ENCODE measurements at regions not wholly inside any gene's neighbourhood (a gene's known extent, or its start where the extent isn't known, plus 50 kb on each side); places are given as distances from the start of the nearest gene placed in this dataset.
"Not testable (repeated sequence)": the region's sequence is repeated elsewhere in the genome, so short reads cannot be mapped to it uniquely, and the experiment has no call there.

DNA sequence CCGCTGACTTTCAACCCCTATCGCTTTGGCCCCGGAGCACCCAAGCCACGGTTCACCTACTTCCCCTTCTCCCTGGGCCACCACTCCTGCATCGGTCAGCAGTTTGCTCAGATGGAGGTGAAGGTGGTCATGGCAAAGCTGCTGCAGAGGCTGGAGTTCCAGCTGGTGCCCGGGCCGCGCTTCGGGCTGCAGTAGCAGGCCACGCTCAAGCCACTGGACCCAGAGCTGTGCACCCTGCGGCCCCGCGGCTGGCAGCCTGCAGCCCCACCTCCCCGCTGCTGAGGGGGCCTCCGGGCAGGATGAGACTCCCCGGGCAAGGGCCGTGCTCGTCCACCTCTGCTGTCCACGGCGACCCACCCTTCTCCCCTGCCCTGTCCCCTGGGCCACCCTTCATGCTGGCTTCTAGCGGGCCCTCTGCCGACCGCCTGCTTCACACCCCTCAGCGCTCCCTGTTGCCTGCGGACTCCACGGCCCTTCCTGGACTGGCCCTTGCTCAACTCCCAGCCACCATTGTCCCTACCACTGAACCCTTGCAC is 92.2 kb upstream of the TRABD2B start:
- no peak overlapping the region for H3K27ac ChIP-seq
- DNase-seq (ENCODE audit: low read depth, low spot score), result no peak

DNA sequence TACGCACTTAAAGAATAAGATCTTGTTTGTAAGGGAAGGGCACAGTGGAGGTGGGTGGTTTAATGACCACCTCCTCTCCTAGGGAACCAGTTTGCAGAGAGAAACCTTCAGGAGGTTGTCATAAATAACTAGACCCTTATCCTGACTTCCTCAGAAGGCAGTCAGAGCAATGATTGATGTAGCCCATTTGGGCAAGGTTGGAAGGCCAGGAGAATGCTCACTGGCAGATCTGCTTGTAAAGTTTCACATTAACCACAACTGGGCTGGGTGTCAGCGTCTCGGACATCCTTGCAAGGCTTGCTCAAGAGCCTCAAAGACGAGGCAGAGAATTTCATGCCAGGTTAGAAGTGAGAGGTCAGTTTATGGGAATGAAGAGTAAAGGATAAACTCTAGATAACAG is 87.6 kb upstream of the TRABD2B start:
- DNase-seq (ENCODE audit: low read depth, low spot score), result no peak
- no peak overlapping the region for H3K27ac ChIP-seq

DNA sequence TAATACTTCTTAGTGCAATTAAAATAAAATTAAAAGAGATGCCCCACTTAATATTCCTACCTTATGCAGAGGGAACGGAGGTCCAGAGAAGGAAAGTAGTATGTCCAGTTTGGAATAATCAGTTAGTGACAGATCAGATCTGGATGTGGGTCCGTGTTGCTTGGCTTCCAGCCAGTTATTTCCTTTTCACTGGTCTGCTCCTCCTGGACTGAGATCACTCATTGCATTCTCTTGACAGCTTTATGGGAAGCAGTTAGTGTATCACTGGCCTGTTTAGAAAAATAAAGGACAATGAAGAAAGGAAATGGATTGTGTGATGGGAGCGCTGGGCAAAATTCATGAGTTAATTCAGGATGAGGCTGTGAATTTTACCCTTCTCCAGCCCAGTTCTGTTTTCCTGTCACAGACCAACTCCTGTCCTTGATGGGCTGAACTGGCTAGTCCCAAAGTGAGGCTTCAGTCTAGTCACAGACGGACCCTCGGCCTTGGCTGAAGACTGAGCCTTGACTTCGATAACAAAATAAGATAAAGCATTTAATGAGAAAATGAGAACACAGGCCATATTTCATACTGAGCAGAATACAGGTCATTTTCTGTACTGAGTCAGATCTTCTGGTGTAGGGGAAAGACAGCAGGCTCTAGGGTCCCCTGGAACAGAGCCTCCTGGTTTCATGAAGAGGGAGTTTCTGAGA is 85.2 kb upstream of the TRABD2B start:
- H3K27ac ChIP-seq, result no peak overlapping the region

DNA sequence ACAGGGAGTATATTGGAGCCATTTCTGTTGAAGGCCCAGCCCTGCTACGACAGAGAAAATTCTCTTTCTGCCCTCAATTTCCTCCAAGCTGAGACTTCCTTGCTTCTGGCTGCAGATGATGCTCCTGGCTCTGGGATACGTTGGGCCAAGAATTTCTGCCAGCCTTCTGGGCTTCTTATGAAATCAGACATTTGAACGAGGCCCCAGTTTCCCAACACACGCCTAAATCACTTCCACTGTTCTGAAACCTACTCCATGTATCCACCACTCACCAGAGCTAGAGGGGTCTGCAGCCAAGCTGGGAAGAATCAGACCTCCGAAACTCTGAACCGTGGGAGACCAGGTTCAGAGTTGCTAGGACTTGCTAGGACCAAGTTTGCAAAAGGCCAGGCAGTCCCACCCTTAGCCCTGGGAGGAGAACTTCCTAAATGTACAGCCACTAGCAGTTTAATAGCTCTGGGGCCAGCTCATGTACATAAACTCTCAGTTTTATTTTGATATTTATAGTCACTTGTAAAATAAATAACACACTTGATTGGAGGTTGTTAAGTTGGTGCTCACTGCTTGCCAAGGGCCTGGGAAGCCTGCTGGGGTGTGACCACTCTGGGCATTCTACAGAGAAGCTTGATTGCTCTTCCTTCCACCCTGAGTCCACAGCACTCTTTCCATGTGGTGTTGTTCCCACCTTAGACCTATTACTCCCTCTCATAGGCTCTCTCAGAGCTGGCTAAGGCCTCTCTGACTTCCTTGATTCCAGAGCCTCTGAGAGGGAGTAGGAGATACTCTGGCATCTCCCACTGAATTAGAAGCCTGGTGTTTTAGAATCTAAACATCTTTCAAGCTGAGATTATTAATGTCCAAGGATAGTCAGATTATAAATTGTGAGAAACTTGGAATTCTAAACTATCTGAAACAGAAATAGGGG is 83.4 kb upstream of the TRABD2B start:
- no peak for DNase-seq (ENCODE audit: low read depth, low spot score)
- no peak overlapping the region for H3K27ac ChIP-seq

More for the DNA sequence above, 85.2 kb upstream of the TRABD2B start:
- DNase-seq (ENCODE audit: low read depth, low spot score), result no peak

DNA sequence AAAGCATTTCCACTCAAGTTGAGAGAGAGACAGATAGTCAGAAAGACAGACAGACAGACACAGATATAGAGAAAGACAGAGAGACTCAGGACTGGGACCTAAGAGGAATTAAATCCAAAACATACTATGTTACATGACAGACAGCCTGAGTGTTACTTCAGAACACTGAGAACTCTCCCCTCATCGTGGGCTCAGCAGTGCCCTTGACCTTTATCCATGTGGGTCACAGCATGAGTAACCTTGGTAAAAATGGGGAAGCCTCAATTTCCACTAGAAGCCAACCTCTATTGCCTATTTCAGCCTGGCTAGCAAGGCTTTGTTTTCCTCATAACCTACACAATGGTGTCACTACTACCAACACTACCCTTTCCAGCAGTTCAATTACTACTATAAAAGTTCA is 81.9 kb upstream of the TRABD2B start:
- H3K27ac ChIP-seq, result no peak overlapping the region
- no peak for DNase-seq (ENCODE audit: low read depth, low spot score)

DNA sequence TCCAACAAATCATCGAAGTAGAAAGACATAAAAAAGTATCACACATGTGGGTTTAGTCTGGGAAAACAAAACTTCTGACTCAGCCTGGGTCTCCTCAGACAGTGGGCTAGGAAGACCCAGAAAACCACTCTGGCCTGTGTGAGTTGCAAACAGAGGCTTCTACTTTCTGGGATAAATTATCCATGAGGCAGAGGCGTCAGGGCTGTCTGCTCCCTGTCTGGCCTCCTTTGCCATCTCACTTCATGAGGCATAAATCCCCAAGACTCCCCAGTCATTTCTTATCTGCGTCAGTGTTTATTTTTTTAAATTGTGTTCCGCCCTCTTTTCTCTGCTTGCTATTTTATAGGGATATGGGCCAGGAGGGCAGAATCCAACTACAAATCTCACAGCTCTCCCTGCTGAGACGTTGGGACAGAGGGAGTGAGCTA is 80.6 kb upstream of the TRABD2B start:
- no peak for DNase-seq (ENCODE audit: low read depth, low spot score)

DNA sequence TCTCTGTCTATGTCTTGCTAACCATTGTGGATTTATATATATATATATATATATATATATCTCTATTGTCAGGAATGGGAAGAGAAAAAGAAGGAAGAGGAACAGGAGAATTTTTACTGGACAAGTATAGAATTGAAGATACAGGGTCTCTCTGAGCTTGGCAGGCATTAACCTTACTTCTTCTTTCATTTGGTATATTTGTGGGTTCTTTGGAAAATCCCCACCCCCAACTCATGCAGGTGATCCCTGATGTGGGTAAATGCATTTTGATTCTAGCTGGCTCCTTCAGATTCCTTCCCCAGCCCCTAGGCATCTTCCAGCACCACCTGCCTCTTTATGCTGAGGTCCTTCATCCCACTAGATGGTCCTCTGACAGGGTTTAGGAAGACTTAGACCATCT is 78.8 kb upstream of the TRABD2B start:
- no peak overlapping the region for H3K27ac ChIP-seq
- no peak for DNase-seq (ENCODE audit: low read depth, low spot score)

More for the DNA sequence above, 80.6 kb upstream of the TRABD2B start:
- H3K27ac ChIP-seq, result no peak overlapping the region

DNA sequence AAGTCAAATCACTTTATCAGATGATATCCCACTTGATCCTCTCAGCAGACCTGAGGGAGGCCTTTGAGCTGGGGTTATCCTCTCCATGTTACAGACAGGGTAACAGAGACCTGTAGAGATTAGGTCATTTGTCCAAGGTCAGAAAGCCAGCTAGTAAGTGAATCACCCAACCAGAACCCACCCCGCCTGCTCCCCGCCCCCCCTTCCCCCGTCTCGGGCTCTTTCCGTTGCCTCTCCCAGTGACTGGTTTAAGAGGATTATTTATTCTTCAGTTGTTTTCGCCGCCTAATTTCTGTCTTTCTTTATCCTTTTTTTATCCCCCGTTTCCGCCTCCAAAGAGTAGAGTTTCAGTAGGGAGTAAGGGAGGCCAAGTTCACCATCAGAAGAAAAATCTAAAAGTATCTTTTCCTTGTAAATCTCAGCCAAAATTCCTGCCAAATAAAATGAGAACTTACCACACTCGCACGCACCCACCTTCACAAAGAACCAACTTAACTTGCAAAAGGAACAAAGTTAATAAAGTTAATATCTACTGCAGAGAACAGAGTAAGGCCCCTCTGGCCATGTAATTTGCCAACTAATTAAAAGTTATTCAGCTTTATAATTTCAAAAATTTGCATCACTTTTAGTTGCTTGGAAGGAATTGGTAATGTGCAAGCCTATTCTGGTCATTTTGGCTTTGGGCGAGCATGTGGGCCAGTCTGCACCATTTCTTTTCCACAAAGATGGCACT is 76.8 kb upstream of the TRABD2B start:
- no peak overlapping the region for H3K27ac ChIP-seq
- no peak for DNase-seq (ENCODE audit: low read depth, low spot score)

DNA sequence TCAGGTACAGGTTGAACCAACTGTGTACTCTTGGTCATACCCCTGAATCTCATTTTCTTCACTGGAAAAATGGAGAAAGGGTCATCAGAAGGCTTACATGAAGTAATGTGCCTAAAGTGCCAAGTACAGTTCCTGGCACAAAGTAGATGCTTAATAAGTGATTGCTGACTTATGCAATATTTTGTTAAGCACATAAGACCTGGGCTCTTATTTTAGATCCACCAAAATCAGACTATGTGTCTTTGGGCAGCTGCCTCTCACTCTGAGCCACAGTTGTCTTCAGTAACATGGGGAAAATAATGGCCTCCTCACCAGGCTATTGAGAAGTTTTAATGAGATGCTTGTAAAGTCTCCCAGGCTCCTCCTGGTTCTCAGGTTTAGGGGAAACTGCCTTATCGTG is 74.3 kb upstream of the TRABD2B start:
- H3K27ac ChIP-seq, result no peak overlapping the region
- DNase-seq (ENCODE audit: low read depth, low spot score), result no peak

DNA sequence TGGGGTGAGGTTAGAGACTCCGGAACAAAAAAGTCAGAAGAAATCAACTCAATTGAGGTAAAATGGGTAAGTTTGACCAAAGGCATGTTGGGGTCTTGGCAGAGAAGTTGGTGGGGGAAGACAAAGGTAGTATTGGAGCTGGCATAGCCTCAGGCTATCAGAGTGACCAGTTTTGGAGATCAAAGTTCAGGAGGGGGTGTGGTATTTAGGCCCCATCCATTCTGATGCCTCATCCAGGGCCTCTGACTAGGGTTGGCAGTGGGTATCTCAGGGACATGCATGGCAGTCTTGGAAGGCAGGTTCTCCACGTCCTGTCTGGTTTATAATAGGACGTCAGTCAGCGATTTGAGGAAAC is 73.2 kb upstream of the TRABD2B start:
- DNase-seq (ENCODE audit: low read depth, low spot score), result no peak
- H3K27ac ChIP-seq, result no peak overlapping the region

DNA sequence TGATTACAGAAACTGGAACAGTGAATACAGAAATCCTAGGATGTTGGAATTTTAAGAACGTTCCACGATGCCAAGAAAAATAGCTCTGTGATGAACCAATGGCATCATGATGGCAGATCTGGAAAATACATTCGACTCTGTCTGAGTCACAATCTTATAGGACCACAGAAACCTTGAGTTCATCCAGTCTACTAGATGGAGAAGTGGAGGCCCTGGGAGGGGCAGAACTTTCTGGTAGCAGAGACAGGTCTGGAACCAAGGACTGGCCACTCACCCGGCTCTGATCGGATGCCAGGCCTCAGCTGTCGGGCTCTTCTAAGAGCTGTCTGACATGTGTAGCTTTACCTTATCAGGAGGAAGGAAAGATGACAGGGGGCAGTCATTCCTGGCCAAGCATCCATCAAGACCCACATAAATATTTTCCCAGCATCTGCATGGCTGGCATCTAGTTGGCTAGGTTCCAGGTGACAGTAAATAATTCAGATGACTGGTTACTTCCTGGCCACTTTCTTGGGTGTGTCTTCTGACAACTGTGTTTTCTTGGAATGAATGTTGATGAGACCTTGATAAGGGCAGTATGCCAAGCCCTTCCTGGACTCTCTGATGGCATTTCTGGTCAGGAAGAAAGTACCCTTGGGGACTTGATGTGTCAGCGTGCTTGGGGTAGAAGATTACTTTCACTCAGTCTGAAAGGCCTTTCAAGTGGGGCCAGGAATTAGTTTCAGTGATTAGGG is 72.6 kb upstream of the TRABD2B start:
- no peak for DNase-seq (ENCODE audit: low read depth, low spot score)
- H3K27ac ChIP-seq, result no peak overlapping the region

DNA sequence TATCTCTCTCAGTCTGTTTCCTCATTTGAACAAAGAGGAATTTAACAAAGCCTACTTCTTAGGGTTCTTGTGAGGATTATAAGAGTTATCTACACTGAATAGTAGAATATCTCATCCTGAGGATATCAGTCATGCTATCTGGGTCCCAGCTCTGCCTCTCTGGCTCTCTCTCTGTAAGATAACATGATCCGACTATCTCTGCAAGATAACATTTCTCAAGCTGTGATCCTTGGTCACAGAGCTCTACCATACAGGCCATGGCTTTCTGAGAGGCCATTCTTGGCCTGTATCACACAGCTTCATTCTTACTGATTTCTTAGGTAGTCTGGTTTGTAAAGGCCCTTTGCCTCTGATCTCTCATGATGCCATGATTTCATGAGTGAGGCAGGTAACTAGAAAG is 71.0 kb upstream of the TRABD2B start:
- H3K27ac ChIP-seq, result no peak overlapping the region
- no peak for DNase-seq (ENCODE audit: low read depth, low spot score)

DNA sequence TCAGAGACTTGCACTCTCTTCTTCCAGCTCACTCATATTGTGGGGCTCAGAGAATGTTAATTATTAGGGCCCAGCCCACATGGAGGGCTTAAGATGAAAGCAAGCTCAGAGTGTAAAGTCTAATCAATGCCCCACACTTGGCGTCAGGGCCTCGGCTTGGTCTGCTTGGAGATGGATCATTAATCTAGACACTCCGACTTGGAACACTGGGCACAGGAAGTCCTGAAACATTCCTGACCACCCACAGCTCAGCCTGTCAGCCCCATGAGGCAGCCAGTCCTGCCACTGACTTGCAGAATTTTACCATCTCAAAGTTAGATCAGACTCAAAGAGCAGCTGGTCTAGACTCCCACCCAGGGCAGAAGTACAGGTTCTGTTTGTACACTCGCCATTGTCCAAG is 69.8 kb upstream of the TRABD2B start:
- H3K27ac ChIP-seq, result no peak overlapping the region
- no peak for DNase-seq (ENCODE audit: low read depth, low spot score)

DNA sequence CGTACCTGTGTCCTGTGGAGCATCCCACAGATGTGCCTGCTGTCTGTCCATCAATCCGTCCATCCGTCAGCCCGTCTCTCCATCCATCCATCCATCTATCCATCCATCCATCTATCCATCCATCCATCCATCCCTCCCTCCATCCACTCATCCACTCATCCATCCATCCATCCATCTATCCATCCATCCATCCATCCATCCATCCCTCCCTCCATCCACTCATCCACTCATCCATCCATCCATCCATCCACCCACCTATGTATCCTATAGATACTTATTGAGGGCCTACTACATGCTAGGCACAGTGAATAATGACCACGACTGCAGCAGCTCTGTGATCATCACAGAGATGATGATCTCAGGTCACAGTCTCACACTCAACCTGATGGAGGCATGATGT is 67.5 kb upstream of the TRABD2B start:
- DNase-seq (ENCODE audit: low read depth, low spot score); H3K27ac ChIP-seq: not testable (repeated sequence)

DNA sequence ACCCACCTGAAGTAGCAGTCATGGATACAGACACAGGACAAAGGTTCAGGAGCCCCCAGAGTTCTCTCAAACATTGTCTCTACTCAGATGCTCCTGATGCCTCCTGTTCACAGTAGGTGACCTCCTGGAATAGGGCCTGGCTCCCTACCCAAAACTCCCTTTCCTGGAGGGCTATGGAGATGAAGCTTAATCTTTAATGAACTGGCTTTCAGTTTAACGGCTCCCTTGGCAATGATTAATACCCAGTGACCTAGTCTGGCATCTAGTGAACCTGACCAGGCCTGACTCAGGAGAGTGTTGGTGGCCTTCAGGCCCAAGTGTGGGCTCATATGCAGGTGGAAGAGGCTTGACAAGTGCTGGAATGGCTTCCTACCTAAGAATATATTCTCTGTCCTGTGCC is 65.2 kb upstream of the TRABD2B start:
- H3K27ac ChIP-seq, result no peak overlapping the region
- no peak for DNase-seq (ENCODE audit: low read depth, low spot score)

DNA sequence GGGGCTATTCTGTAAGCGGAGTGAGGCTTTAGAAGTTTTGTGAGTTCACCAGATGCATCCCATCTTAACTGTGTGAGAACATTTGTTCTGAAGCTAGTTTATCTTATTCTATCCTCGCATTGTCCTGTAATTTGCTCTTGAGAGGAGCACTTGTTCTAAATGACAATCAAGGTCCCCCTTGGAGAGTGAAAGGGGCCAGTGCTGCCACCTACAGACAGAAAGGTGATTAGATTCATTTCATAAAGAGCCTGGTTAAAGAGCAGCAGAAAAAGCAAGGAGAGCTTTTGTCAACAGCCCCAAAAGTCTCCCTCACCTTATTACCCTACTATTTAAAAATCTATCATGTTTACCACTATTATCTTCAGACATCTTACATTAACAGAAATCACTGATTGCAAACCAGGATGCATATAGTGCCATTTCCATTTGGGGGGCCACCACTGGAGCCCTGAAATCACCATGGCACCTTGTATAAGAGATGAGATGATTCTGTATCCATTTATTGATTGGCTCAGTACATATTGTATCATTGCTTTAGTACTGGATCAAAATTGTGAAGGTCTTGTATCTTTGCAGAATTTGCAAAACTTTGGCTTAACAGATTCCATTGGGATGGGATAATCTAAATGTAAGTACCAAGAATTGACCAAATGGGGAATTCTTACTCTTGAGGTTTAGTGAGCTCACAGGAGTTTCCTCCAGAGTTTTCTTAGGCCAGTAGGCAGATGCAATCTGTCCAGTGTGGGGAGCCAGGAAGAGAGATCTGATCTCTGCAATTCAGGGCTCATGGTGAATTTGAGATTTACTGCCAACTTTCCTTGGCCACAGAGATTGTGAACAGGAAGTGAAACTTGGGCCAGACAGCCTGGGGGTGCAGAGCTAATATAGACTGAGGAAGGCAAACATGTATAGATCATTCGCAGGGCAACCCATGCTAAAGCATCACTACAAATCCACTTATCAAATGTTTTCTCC is 64.3 kb upstream of the TRABD2B start:
- no peak for DNase-seq (ENCODE audit: low read depth, low spot score)

DNA sequence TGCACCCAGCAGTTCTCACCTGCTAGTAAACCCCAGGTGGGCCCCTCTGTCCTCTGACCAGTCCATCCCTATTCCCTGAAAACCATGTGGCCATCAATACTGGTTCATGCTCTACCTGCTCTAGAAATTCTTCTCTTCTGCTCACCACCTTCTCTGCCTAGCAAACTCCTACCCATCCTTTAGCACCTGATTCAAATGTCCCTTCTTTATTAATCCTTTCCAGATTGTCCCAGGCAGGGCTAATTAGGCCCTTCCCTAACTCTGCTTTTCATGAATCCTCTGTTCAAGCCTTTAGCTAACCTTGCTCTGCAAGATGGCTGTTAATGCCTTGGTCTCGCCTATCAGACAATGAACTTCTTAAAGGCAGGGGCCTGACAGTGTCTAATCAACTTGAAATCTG is 62.1 kb upstream of the TRABD2B start:
- DNase-seq (ENCODE audit: low read depth, low spot score), result no peak
- no peak overlapping the region for H3K27ac ChIP-seq

More for the DNA sequence above, 64.3 kb upstream of the TRABD2B start:
- H3K27ac ChIP-seq, result no peak overlapping the region

DNA sequence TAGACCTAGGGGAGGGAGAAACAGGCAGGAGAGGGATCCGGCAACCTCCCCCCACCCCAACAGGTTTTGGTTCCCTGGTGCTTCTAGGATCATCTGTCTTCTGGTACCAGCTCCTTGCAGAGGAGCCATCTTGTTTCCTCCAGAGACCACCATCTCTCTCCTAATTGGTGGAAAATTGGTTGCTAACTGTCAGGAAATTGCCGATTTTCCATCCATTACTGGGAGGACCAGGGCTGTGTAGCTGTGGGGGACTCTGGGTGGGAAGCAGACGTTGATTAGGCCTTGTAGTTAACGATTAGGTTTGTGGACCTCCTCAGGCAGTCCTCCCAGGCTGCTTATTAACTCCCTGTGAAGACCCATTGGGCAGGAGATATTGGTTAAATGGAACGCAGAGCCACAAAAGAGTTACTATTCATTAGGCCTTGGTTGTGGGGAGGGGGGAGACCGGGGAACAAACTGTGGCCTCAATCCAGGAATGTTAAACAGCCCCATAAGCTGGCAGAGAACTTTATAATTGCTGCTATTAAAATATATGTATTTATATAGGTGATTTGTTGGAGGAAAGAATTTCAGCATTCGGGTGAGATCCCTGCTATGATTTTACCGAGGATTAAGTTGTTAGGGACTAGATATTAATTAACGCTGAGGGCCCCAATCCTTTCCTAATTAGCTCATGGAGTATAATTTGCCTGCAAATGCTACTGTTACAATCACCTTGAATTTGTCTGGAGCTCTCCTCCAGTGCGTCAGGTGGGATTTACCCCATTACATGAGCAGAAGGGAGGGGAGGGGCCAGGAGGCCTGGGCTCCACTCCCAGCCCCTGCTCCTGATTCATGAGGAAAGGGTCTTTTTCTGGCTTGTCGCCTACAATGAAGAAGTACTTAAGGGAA is 61.2 kb upstream of the TRABD2B start:
- no peak for DNase-seq (ENCODE audit: low read depth, low spot score)
- H3K27ac ChIP-seq, result no peak overlapping the region
